HG03045 (cell line): ENCODE measurements at regions not wholly inside any gene's neighbourhood (a gene's known extent, or its start where the extent isn't known, plus 50 kb on each side); places are given as distances from the start of the nearest gene placed in this dataset.
"Not testable (repeated sequence)": the region's sequence is repeated elsewhere in the genome, so short reads cannot be mapped to it uniquely, and the experiment has no call there.

ENCODE experiments used
- ATAC-seq: cut with Tn5 transposase; IDR thresholded peaks from one replicate; pipeline ENCODE4 v1.9.1; 2021; ENCODE audit warnings: mild to moderate bottlenecking, moderate library complexity; ENCODE audit not compliant: unreplicated experiment

DNA sequence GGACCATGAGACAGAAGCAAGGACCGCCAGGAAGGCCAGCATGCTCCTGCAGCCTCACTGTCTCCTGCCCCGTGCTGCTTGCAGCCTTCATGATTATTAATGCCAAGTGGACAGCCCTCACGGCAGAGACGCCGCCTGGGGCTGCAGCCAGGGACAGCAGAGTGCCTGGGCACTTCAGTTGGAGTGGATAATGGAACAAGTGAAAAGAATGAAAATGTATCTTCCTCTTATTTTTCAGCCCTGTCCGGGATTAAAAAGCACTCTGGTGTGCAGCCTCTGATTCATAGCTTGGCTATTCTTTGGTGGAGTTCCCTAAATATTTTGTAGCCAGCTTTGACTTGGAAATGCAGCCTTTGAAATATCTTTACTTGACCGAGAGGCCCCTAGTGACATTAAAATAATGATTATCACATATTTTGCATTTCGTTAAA, 1404.2 kb downstream of the BRD1 start:
- ATAC-seq: no peak

DNA sequence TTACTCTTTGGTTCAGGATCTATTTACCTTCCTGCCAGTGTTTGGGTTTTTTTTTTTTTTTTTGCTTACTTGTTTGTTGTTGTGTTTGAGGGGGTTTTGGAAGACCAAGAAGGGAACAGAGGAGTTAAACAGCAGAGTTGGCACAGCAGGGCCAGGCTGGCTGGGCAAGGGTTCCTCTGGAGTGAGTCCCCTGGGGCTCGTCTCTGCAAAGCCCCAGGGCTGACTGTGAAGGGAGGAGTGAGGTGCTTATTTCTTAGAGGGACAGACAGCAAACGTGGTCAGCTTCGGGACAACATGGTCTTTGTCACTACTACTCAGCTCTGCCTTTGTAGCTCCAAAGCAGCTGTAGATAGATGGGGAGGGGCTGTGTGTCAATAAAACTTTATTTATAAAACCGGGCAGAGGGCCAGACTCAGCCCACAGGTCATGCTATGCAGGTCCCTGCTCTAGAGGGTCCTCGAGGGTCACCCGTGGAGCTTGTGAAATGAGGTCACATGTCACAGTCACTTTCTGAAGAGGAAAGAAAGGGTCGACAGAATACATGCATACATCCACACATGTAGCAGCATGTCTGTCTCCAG, 1404.7 kb downstream of the BRD1 start:
- ATAC-seq: no peak

GRCh38 chr22:48418831-48419230, 1408.8 kb downstream of the BRD1 start:
- ATAC-seq: no peak

DNA sequence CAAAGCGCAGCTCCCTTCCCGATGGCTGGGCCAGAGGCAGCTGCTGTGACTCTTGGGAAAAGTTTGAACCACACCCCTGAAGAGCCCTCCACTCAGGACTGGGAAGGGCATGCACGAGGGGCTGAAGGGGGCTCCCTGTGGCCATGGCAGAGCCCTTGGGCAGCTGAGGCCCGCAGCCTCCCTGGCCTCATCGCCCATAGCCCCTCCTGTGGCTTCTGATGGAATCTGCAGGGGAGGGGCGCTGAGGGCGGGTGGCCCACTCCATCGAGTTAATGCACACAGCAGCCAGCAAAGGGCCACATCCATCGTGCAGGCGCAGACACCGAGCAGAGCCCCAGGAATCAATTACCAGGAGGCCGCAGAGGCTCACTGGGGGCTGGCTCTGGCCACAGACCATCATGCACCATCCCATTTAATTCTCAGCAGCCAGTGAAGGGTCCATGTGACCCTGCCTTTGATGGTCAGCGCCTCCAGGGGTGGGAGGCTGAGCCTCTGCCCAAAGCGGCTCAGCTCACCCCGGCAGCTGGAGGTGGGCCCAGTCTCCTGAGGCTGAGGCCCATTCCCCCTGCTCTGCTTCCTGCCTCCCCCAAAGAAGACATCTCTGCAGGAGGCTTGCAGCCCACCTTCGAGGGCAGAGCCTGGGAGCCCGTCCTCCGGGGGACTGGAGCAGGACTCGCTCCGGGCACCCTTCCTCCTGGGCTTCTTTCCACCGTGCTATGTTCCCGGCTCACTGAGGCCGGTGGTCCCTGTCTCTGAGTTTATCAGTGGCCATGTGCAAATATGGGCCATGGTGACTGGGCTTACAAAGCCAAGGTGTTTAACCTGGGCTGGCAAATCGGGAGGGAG, 1410.2 kb downstream of the BRD1 start:
- no peak for ATAC-seq

GRCh38 chr22:48416396-48417224, 1411.1 kb downstream of the BRD1 start:
- ATAC-seq: no peak

GRCh38 chr22:48415520-48415919, 1412.2 kb downstream of the BRD1 start:
- no peak for ATAC-seq

DNA sequence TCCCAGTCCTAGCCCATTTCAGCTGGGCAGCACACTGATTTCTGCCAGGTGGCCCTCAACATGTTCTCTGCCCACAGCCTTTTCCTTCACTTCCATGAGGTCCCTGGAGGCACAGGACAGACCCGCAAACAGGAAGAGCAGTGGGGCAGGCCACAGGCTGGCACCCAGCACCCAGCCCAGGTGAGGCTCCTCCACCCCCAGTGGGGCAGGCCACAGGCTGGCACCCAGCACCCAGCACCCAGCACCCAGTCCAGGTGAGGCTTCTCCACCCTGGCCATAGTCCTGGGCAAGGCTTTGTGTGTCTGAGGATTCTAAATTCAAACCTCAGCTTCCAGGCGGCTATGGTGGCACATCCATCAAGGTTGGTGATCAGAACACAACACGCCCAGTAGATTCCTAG, 1413.0 kb downstream of the BRD1 start:
- ATAC-seq: no peak

DNA sequence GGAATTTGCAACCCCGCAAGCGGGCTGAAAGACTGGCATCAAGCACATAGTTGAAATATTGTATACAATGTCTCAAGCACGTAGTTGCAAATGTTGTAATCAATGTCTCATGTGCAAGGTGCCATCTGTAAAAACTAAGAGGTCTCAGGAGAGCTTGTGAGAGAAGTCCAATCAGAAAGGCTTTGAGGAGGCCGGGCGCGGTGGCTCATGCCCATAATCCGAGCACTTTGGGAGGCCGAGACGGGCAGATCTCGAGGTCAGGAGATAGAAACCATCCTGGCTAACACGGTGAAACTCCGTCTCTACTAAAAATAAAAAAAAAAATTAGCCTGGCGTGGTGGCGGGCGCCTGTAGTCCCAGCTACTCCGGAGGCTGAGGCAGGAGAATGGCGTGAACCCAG, 1414.7 kb downstream of the BRD1 start:
- ATAC-seq: not testable (repeated sequence)

GRCh38 chr22:48410536-48410935, 1417.1 kb downstream of the BRD1 start:
- no peak for ATAC-seq

GRCh38 chr22:48407256-48407955, 1420.3 kb downstream of the BRD1 start:
- ATAC-seq: no peak

DNA sequence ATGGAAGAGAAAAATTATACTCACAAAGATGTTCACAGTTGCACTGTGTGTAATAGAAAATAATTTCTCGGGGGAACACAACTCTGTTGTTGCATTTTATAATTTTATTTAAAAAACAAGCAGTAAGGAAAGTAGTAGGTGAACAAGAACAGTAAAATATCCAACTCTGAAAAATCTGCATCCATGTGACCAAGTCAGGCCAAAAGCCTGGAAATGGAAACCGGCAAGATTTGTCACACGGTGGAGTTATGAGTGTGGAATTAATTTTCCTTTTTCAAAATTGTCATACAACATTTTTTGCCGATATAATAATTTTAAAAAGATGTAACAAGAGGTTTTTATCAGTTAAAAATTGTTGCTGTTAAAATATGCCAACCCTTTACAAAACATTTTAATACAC, 1421.5 kb downstream of the BRD1 start:
- no peak for ATAC-seq

DNA sequence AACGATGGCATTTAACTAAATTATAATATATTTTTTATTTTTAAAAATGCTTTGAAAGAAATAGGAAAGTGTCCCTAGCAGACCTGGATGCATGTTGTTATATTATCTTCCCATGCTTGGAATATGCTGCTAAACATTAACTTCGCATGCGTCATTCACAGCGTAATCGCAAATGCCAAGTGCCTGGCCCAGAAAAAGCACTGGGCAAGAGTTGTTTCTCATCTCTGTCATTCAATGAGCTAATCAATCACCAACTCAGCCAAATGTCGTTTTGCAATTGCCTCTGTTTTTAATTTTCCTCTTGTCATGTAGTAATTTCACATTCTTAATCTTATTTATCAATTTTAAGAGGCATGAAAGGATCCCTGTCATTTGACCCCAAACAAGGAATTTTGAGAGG, 1421.9 kb downstream of the BRD1 start:
- no peak for ATAC-seq

- ATAC-seq: no peak
Observed at GRCh38 chr22:48404801-48405447, 1422.7 kb downstream of the BRD1 start.

DNA sequence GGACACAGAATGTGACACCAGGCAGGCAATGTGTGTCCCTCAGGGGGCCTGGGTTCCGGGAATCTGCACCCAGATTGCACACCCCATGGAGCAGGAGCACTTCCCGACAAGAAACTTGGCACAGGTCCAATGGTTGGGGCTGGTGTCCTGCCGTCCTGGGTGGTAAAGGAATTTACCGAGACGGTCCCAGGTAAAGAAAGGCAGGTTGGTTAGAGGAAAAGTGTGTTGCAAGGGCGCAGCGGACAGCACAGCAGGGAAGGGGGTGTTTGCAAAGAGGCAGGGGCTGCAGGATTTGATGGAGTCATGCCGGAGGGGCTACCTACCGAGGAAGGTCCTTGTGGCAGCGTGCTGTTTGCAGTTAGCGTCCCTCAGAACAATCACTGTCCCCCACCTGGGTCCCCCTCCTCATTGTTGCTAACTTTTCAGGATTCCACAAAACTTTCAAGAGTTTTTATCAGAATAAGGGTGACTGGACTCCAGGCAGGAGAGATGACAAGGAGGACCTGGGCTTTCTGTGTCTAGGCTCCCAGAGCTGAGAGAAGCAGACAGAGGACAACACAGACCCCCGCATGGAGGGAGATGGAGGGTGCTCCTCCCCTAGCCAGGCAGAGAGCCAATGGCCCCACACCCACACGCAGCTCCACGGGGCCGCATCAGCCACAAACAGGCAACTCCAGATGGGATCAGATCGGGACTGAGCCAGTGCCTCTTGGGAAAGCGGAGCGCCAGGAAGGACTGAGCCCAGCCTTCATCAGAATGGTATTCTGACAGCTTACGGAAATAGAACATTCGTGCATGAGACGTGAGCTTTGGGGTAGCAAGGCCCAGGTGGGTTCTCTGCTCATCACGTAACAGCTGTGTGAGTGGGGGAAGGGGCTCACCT, 1423.9 kb downstream of the BRD1 start:
- no peak for ATAC-seq

DNA sequence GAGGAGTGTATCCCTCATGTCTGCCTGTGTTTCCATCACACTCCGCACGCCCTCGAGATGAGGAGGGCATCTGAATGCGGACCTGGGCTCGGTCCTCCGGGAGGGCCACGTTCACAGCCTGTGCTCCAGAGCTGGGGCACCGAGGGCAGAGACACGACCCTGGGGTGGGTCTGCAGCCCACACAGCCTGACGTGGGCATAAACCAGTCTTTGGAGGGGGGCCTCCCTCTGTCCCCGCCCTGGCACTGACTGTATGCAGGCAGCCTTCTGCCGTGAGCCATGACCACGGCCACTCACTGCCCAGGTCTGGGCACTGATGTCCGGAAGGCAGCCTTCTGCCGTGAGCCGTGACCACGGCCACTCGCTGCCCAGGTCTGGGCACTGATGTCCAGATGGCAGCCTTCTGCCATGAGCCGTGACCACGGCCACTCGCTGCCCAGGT, 1425.1 kb downstream of the BRD1 start:
- ATAC-seq: no peak

GRCh38 chr22:48401523-48401922, 1426.2 kb downstream of the BRD1 start:
- ATAC-seq: not testable (repeated sequence)

GRCh38 chr22:48398181-48398905, 1429.3 kb downstream of the BRD1 start:
- no peak for ATAC-seq

DNA sequence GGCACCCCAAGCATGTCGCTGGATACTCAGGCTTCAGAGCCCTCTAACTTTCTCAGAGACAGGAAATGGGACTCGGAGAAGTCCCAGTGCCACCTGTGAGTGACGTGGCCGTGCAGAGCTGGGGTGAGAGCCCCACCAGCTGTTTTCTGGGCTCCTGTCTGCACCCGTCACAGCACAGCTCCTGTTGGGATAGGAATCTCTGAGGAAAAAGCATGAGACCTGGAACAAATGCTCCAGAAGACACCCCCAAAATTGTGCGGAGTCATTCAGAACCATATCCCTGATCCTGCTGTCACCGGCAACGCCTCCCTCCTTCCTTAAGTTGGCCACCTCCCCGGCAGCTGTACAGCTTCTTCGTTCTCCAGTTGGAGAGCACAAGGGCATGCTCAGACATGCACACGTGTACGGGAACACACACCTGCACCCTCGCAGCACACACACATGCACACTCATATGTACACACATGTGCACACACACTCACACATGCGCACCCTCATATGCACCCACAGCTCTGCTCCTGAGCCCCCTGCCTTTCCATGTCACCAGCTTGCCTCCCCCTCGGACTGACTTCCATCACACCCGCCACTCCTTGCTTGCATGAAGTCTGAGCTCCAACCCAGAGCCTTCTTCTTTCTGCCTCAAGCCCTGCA, 1430.0 kb downstream of the BRD1 start:
- ATAC-seq: no peak
